Activated effector memory CD4-positive, alpha-beta T cell treated with Interleukin-2 at 50 U/mL for 16 hours (primary cell): ENCODE measurements at regions not wholly inside any gene's neighbourhood (a gene's known extent, or its start where the extent isn't known, plus 50 kb on each side); places are given as distances from the start of the nearest gene placed in this dataset.
A peak's percentile ranks its signal among the peaks of the same experiment; 100 is the strongest.

ENCODE experiments used
- DNase-seq: peaks from one replicate; pipeline ENCODE4 v3.0.0-alpha.2; 2020

GRCh38 chr1:221164951-221165838 lies 286.0 kb downstream of the HLX start:
- DNase-seq: no peak

- DNase-seq: no peak
Observed at GRCh38 chr1:221165839-221166500, 286.7 kb downstream of the HLX start.

- no peak for DNase-seq
Observed at GRCh38 chr1:221166559-221167318, 287.5 kb downstream of the HLX start.

GRCh38 chr1:221169447-221169889 lies 290.2 kb downstream of the HLX start:
- DNase-seq: no peak

- DNase-seq: no peak
Observed at GRCh38 chr1:221170171-221170570, 290.9 kb downstream of the HLX start.

GRCh38 chr1:221171768-221172167 lies 292.5 kb downstream of the HLX start:
- DNase-seq: no peak

- DNase-seq: no peak
Observed at GRCh38 chr1:221172841-221173240, 293.6 kb downstream of the HLX start.

GRCh38 chr1:221174330-221174993 lies 295.2 kb downstream of the HLX start:
- DNase-seq: no peak

GRCh38 chr1:221175249-221175648 lies 296.0 kb downstream of the HLX start:
- DNase-seq: no peak

GRCh38 chr1:221180704-221181368 lies 301.6 kb downstream of the HLX start:
- no peak for DNase-seq

- DNase-seq: no peak
Observed at GRCh38 chr1:221182791-221183533, 303.7 kb downstream of the HLX start.

GRCh38 chr1:221184131-221184794 lies 305.0 kb downstream of the HLX start:
- no peak for DNase-seq

GRCh38 chr1:221187174-221187573 lies 307.9 kb downstream of the HLX start:
- DNase-seq: no peak

- no peak for DNase-seq
Observed at GRCh38 chr1:221188458-221188857, 309.2 kb downstream of the HLX start.

GRCh38 chr1:221190249-221190648 lies 311.0 kb downstream of the HLX start:
- no peak for DNase-seq

GRCh38 chr1:221192055-221192454 lies 312.8 kb downstream of the HLX start:
- DNase-seq: no peak

- DNase-seq: no peak
Observed at GRCh38 chr1:221200464-221200863, 321.2 kb downstream of the HLX start.

- DNase-seq: no peak
Observed at GRCh38 chr1:221201773-221202172, 322.5 kb downstream of the HLX start.

GRCh38 chr1:221203224-221204054 lies 324.2 kb downstream of the HLX start:
- DNase-seq: peak; percentile 13
